ENCODE measurements at regions not wholly inside any gene's neighbourhood (a gene's known extent, or its start where the extent isn't known, plus 50 kb on each side); places are given as distances from the start of the nearest gene placed in this dataset.
A peak's percentile ranks its signal among the peaks of the same experiment; 100 is the strongest.

GRCh38 chr1:81129366-81129765 lies 671.4 kb upstream of the ADGRL2 start:
- DNase-seq, result no peak

- no peak for DNase-seq
Observed at GRCh38 chr1:81128079-81128478, 672.7 kb upstream of the ADGRL2 start.

- peak; percentile 52 to 82 for DNase-seq
Observed at GRCh38 chr1:81126989-81127581, 673.6 kb upstream of the ADGRL2 start.

GRCh38 chr1:81125672-81126071 lies 675.1 kb upstream of the ADGRL2 start:
- no peak for DNase-seq

- no peak for DNase-seq
Observed at GRCh38 chr1:81121306-81121705, 679.4 kb upstream of the ADGRL2 start.

GRCh38 chr1:81119319-81119718 lies 681.4 kb upstream of the ADGRL2 start:
- DNase-seq, result no peak

GRCh38 chr1:81118550-81118949 lies 682.2 kb upstream of the ADGRL2 start:
- DNase-seq, result no peak

GRCh38 chr1:81115422-81115821 lies 685.3 kb upstream of the ADGRL2 start:
- DNase-seq, result no peak

- no peak for DNase-seq
Observed at GRCh38 chr1:81114191-81114590, 686.5 kb upstream of the ADGRL2 start.

- DNase-seq, result no peak
Observed at GRCh38 chr1:81113688-81114087, 687.0 kb upstream of the ADGRL2 start.

- no peak for DNase-seq
Observed at GRCh38 chr1:81111818-81112217, 688.9 kb upstream of the ADGRL2 start.

GRCh38 chr1:81109038-81109437 lies 691.7 kb upstream of the ADGRL2 start:
- no peak for DNase-seq

GRCh38 chr1:81097860-81098259 lies 702.9 kb upstream of the ADGRL2 start:
- no peak for DNase-seq

GRCh38 chr1:81073580-81073979 lies 727.2 kb upstream of the ADGRL2 start:
- no peak for DNase-seq

- no peak for DNase-seq
Observed at GRCh38 chr1:81071969-81072753, 728.6 kb upstream of the ADGRL2 start.

GRCh38 chr1:81071072-81071858 lies 729.5 kb upstream of the ADGRL2 start:
- DNase-seq, result no peak

- DNase-seq, result no peak
Observed at GRCh38 chr1:81069856-81070255, 730.9 kb upstream of the ADGRL2 start.

GRCh38 chr1:81068726-81069125 lies 732.0 kb upstream of the ADGRL2 start:
- DNase-seq, result no peak

- no peak for DNase-seq
Observed at GRCh38 chr1:81053826-81054225, 746.9 kb upstream of the ADGRL2 start.

GRCh38 chr1:81052162-81052561 lies 748.6 kb upstream of the ADGRL2 start:
- DNase-seq, result no peak

GRCh38 chr1:81050390-81050789 lies 750.3 kb upstream of the ADGRL2 start:
- DNase-seq, result no peak

GRCh38 chr1:81044708-81045107 lies 756.0 kb upstream of the ADGRL2 start:
- no peak for DNase-seq

- no peak for DNase-seq
Observed at GRCh38 chr1:81042225-81042624, 758.5 kb upstream of the ADGRL2 start.

- no peak for DNase-seq
Observed at GRCh38 chr1:81034291-81034690, 766.4 kb upstream of the ADGRL2 start.

Data from NCI-H524 (cell line).